GM03348 (cell line): ENCODE measurements at regions not wholly inside any gene's neighbourhood (a gene's known extent, or its start where the extent isn't known, plus 50 kb on each side); places are given as distances from the start of the nearest gene placed in this dataset.

Experiments
- DNase-seq: peaks from one replicate; pipeline ENCODE4 v3.0.0; 2012; ENCODE audit warnings: low spot score

GRCh38 chr6:4188801-4189200, 53.4 kb upstream of the ECI2 start:
- DNase-seq = no peak

DNA sequence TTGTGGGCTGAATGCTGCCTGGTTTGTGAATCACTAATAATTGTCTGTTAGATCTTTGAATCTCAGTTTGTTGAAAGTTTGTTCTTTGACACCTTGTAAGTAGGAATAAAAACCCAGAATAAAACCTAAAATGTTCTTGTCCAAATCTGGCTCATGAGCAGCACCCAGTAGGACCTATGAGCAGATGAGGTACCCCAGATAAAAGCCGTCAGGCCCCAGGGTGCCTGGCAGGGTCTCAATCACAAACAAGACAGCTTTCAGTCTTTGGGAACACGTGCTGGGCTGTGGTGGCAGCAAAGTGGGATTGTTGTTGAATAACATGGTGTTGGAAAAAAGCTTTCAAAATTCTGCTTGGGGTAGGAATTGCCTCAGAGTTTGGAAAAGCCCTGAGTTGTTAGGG, 52.1 kb upstream of the ECI2 start:
- DNase-seq = no peak

DNA sequence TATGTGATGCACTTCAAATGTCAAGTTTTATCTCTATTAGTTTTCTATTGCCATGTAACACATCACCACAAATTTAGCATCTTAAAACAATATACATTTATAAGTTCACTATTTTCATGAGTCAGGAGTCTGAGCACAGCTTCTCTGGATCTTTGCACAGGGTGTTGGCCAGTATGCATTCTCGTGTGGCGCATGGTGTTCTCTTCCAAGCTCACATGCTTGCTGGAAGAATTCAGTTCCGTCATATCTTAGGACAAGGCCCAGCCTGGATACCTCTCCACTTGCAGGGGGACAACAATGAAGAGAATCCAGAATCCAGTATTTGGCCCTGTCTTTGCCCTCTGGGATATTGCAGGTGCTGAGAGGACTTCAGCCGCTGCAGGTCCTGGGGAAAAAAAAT, 51.0 kb upstream of the ECI2 start:
- no peak for DNase-seq

DNA sequence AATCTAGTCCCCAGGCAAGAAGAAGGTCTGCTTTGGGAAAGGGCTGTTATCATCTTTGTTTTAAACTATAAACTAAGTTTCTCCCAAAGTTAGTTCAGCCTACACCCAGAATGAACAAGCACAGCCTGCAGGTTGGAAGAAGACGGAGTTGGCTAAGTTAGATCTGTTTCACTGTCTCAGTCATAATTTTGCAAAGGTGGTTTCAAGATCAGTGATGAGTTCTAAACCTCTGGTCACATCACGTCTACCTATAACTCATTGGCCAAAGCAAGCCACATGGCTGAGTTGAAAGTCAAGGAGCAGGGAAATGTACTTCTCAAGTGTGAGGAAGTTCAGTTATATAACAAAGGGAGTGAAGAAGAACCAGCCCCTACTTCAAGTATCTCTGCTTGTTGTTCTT, 50.5 kb upstream of the ECI2 start:
- DNase-seq = no peak

DNA sequence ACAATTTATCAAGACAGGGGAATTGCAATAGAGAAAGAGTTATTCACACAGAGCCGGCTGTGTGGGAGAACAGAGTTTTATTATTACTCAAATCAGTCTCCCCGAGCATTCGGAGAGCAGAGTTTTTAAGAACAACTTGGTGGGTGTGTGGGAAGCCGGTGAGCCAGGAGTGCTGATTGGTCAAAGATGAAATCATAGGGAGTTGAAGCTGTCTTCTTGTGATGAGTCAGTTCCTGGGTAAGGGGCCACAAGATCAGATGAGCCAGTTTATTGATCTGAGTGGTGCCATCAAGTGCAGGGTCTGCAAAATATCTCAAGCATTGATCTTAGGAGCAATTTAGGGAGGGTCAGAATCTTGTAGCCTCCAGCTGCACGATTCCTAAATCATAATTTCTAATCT, 50.0 kb upstream of the ECI2 start:
- DNase-seq = no peak
